ENCODE measurements at regions not wholly inside any gene's neighbourhood (a gene's known extent, or its start where the extent isn't known, plus 50 kb on each side); places are given as distances from the start of the nearest gene placed in this dataset.

- no peak for DNase-seq
Measured at GRCh38 chr20:61189534-61189933, 62.5 kb upstream of the CDH4 start.

DNA sequence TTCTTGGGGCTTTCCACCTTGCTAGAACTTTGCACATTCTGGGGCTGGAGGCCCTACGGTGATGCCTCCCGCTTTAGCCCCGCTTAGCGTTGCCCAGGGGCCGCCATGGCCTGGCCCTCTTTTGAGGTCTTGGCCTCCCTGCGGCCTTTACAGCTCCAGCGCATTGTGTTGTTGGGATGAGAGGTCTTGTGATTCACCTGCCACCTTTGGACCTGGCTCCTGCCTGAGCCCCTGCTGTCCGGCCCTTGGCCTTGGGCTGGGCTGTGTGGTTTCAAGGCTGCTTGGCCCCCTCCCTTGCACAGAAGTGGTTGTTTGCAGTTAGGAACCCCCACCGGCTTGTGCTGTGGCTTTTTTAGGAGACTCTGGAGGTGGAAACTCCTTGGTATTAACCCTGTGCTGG is 61.0 kb upstream of the CDH4 start:
- DNase-seq, result no peak

- no peak for DNase-seq
Measured at GRCh38 chr20:61192337-61192950, 59.6 kb upstream of the CDH4 start.

- no peak for DNase-seq
Measured at GRCh38 chr20:61193164-61193563, 58.9 kb upstream of the CDH4 start.
